ENCODE measurements at regions not wholly inside any gene's neighbourhood (a gene's known extent, or its start where the extent isn't known, plus 50 kb on each side); places are given as distances from the start of the nearest gene placed in this dataset.
"Not testable (repeated sequence)": the region's sequence is repeated elsewhere in the genome, so short reads cannot be mapped to it uniquely, and the experiment has no call there.

- not testable (repeated sequence) for TF ChIP-seq CTCF (IDR thresholded peaks at IDR 0.05; ENCODE audit: borderline replicate concordance, extremely low read depth, low read length, poor library complexity, severe bottlenecking); EZH2 (IDR thresholded peaks at IDR 0.05; ENCODE audit: borderline replicate concordance, low read depth, low read length, severe bottlenecking)
Observed at GRCh38 chr1:148248798-148249197, 96.7 kb upstream of the NBPF11 start.
